GM19238 (cell line): ENCODE measurements at regions not wholly inside any gene's neighbourhood (a gene's known extent, or its start where the extent isn't known, plus 50 kb on each side); places are given as distances from the start of the nearest gene placed in this dataset.
"Not testable (repeated sequence)": the region's sequence is repeated elsewhere in the genome, so short reads cannot be mapped to it uniquely, and the experiment has no call there.

Experiments used
- DNase-seq: peaks from one replicate; pipeline ENCODE4 v3.0.0; 2011; ENCODE audit warnings: low spot score; ENCODE audit not compliant: insufficient read length

DNA sequence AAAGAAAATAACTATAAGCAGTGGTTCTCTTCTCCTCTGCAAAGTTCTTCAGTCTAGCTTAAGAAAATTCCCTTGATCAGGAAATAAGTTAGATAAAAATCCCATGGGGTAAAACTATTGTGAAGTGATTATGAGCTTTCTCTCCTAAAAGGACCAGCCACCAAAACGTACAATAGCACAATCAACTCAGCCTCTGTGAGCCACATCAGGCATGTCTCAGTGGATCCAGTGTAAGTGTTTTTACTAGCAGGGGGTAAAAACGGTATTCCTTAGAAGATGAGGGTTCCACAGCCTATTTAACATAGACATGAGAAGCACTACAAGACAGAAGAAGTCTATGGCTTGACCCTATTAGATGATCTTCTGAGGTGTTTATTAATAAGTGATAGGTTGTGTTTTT lies 503.2 kb downstream of the PIK3C3 start:
- DNase-seq: no peak

- no peak for DNase-seq
These were observed 504.8 kb downstream of the PIK3C3 start for GRCh38 chr18:42459873-42460272.

GRCh38 chr18:42471885-42472284 lies 516.9 kb downstream of the PIK3C3 start:
- DNase-seq: no peak

- DNase-seq: no peak
These were observed 518.6 kb downstream of the PIK3C3 start for GRCh38 chr18:42473611-42474010.

- no peak for DNase-seq
These were observed 519.5 kb downstream of the PIK3C3 start for GRCh38 chr18:42474577-42474976.

GRCh38 chr18:42475157-42475556 lies 520.1 kb downstream of the PIK3C3 start:
- no peak for DNase-seq

DNA sequence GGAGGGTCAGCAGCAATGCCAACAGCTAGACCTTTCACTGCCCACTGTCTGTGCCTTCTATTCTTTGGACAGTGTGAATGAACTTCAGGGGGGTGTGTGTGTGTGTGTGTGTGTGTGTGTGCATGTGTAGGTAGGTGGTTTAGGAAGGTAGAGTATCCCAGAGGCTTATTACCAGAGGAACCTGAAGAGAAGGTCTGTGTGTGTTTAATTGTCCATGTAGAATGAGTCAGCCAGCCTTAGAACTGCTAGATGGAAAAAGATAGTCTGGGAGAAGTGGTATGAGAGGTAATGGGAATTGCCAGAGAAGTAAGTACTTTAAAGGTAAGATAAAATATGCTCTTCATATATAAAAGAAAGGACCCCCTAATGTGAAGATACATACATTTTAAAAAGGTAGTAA lies 522.2 kb downstream of the PIK3C3 start:
- DNase-seq: no peak

GRCh38 chr18:42480441-42480840 lies 525.4 kb downstream of the PIK3C3 start:
- DNase-seq: no peak

- no peak for DNase-seq
These were observed 529.6 kb downstream of the PIK3C3 start for GRCh38 chr18:42484648-42485047.

- no peak for DNase-seq
These were observed 531.2 kb downstream of the PIK3C3 start for GRCh38 chr18:42486271-42486670.

- no peak for DNase-seq
These were observed 553.8 kb downstream of the PIK3C3 start for GRCh38 chr18:42508683-42509296.

- no peak for DNase-seq
These were observed 554.8 kb downstream of the PIK3C3 start for GRCh38 chr18:42509750-42510415.

GRCh38 chr18:42510540-42510939 lies 555.5 kb downstream of the PIK3C3 start:
- no peak for DNase-seq

DNA sequence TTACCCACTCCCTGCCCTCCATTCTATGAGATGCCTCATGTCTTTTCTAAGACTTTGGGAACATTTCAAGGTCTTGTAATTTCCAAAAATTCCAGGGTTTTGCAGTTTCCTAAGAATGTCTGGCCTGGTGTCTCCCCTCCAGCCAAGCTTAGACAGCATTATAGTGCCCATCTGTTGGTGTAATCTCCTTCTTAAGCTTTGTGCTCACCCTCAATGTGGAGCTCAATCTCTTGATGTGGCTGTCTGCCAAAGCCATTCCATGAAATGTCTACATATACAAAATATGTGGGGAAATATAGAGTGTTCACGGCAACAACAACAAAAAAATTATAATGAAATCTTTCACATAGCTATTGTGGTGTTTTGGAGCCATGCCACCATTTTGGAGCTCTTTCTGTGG lies 558.4 kb downstream of the PIK3C3 start:
- DNase-seq: no peak

DNA sequence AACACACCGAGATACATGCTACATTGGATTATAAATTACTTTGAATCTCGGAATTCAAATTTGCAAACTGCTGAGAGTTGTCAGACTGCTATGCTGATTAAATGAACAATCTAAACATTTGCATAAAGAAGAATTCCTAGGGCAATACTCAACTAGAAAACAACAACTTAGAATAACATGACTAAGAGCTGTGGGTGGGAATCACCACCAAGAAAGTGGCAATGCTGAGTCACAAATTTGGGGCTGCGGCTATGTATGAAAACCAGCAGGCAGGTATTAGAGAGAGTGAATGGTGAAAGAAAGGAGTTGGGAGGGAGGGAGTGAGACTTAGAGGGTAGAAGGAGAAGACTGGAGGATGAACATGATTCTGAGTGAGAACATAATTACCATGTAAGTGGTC lies 559.5 kb downstream of the PIK3C3 start:
- no peak for DNase-seq

DNA sequence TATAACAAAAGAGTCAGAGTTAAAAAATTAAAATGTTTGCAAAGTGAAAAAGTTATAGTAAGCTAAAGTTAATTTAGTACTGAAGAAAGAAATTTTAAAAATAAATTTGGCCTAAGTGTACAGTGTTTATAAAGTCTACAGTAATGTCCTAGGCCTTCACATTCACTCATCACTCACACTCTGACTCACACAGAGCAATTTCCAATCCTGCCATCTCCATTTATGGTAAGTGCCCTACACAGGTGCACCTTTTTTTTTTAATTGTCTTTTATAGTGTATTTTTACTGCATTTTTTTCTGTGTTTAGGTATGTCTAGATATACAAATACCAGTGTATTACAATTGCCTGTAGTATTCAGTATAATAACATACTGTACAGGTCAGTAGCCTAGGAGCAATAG lies 562.9 kb downstream of the PIK3C3 start:
- DNase-seq: no peak

DNA sequence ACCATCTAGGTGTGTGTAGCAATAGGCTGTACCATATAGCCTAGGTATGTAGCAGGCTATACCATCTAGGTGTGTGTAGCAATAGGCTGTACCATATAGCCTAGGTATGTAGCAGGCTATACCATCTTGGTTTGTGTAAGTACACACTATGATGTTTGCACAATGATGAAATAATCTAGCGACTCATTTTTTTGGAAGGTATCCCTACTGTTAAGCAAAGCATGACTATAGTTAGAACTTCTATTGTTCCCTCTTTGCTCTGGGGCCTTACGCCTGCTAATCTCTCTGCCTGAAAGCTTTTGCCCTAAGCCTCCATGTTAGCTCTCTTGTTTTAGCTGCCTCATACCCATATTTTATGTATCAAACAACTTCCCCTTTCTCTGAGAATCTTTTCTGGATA lies 563.3 kb downstream of the PIK3C3 start:
- not testable (repeated sequence) for DNase-seq

DNA sequence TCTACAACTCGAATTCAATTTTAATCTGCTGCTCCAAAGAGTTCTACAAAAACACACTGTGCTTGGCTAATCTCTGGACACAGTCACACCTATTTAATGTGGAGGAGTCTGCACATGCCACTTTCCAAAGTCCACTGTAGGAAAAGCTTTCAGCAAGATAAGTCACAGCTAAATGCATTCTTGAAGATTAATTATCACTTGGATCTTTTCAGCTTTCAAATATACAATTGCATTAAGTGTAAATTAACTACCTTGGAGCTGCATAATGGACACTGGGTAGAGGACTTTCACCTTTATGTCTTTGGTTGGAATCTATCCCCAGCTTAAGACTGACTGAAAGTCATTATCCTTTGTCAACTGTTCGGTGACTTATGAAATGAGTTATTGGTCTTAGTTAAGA lies 565.1 kb downstream of the PIK3C3 start:
- no peak for DNase-seq

DNA sequence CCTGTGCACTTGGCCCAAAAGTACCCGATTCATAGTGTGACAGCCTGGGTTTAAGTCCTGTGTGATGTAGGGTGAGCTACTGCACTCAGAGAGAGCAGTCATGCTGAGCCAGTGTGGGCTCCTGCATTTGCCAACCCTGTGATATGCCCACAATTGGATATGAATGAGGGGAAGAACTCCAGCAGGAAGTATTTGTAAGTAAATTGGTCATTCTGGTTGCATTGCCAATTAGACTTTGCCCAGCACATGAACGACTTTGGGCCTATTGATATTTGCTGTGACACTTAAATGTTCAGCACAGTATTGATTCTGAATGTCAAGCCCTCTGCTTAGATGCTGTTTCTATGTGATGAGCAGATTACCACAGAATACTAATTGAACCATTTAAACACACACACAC lies 570.9 kb downstream of the PIK3C3 start:
- no peak for DNase-seq

GRCh38 chr18:42527766-42528165 lies 572.7 kb downstream of the PIK3C3 start:
- DNase-seq: no peak

GRCh38 chr18:42530276-42530675 lies 575.2 kb downstream of the PIK3C3 start:
- DNase-seq: no peak

DNA sequence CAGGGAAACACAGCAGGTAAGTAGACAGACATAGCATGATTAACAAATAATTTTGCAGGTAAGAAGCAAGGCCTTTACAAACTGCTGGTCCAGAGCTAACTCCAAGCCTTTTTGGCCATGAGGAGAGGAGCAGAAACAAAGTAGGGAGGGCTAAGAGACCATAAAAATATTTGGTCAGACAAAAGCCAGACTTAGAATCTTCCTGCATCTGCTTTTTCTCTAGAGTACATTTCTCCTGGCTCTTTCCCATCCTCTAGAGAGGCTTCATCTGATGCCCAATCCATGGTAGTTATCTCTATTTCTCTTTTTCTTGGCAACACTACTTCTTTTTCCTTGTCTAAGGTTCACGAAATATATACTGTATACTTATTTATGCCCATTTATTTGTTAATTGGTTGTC lies 577.1 kb downstream of the PIK3C3 start:
- DNase-seq: no peak

GRCh38 chr18:42533009-42533575 lies 578.1 kb downstream of the PIK3C3 start:
- no peak for DNase-seq
